HG03442 (cell line): ENCODE measurements at regions not wholly inside any gene's neighbourhood (a gene's known extent, or its start where the extent isn't known, plus 50 kb on each side); places are given as distances from the start of the nearest gene placed in this dataset.

Source experiments
- ATAC-seq: cut with Tn5 transposase; IDR thresholded peaks from one replicate; pipeline ENCODE4 v1.9.1; 2021; ENCODE audit warnings: mild to moderate bottlenecking, moderate library complexity; ENCODE audit not compliant: unreplicated experiment

- no peak for ATAC-seq
These were observed 104.7 kb downstream of the RFLNA start for GRCh38 chr12:124399622-124400021.

- no peak for ATAC-seq
These were observed 103.8 kb downstream of the RFLNA start for GRCh38 chr12:124398578-124399227.

GRCh38 chr12:124397807-124398577 is 103.1 kb downstream of the RFLNA start:
- ATAC-seq: no peak

GRCh38 chr12:124397399-124397679 is 102.4 kb downstream of the RFLNA start:
- no peak for ATAC-seq

GRCh38 chr12:124396544-124397398 is 101.9 kb downstream of the RFLNA start:
- ATAC-seq: no peak

GRCh38 chr12:124395986-124396385 is 101.1 kb downstream of the RFLNA start:
- ATAC-seq: no peak

GRCh38 chr12:124395284-124395752 is 100.4 kb downstream of the RFLNA start:
- ATAC-seq: no peak

GRCh38 chr12:124394462-124395128 is 99.7 kb downstream of the RFLNA start:
- ATAC-seq: no peak

- no peak for ATAC-seq
These were observed 98.9 kb downstream of the RFLNA start for GRCh38 chr12:124393831-124394230.

- no peak for ATAC-seq
These were observed 98.5 kb downstream of the RFLNA start for GRCh38 chr12:124393414-124393790.

- ATAC-seq: no peak
These were observed 97.9 kb downstream of the RFLNA start for GRCh38 chr12:124392667-124393413.

- no peak for ATAC-seq
These were observed 97.4 kb downstream of the RFLNA start for GRCh38 chr12:124392271-124392666.

- ATAC-seq: no peak
These were observed 96.7 kb downstream of the RFLNA start for GRCh38 chr12:124391340-124392261.

- ATAC-seq: peak; percentile 42
These were observed 95.7 kb downstream of the RFLNA start for GRCh38 chr12:124390442-124391097.

- no peak for ATAC-seq
These were observed 95.0 kb downstream of the RFLNA start for GRCh38 chr12:124389725-124390441.

GRCh38 chr12:124389138-124389724 is 94.3 kb downstream of the RFLNA start:
- ATAC-seq: no peak

GRCh38 chr12:124388679-124389137 is 93.8 kb downstream of the RFLNA start:
- no peak for ATAC-seq
